Body of pancreas (tissue), 4 donors: ENCODE measurements at regions not wholly inside any gene's neighbourhood (a gene's known extent, or its start where the extent isn't known, plus 50 kb on each side); places are given as distances from the start of the nearest gene placed in this dataset.

ENCODE experiments used
- ATAC-seq: fragments of 150-250 bp; one replicate; pipeline ENCODE4 v1.9.1; 2016
- DNase-seq, 4 donors: peaks; one replicate each; pipeline ENCODE4 v3.0.0-alpha.2; 2019
- H3K27ac ChIP-seq, 4 donors: fragments of 200-600 bp; sonication (generic); 1 replicate in 3 of 4; 2 replicates in 1 of 4; pipeline versions ENCODE4 v1.5.1 to v1.6.1; 2016 to 2019; ENCODE audit warnings: mild to moderate bottlenecking in 1 of 4, mixed read lengths in 1 of 4, moderate library complexity in 1 of 4
- H3K27me3 ChIP-seq, 2 donors: fragments of 200-600 bp; sonication (generic); one replicate each; pipeline ENCODE4 v1.6.0; 2016; ENCODE audit warnings: mild to moderate bottlenecking in 1 of 2
- H3K36me3 ChIP-seq, 2 donors: fragments of 200-600 bp; sonication (generic); replicated peaks in 1 of 2; 2 replicates each; pipeline ENCODE4 v1.5.1; 2016; ENCODE audit warnings: low read depth in 2 of 2; ENCODE audit not compliant: insufficient read depth in 1 of 2
- H3K4me1 ChIP-seq: fragments of 200-600 bp; sonication (generic); one replicate; pipeline ENCODE4 v1.6.0; 2016
- H3K4me3 ChIP-seq, 2 donors: fragments of 200-600 bp; sonication (generic); 1 replicate in 1 of 2; 2 replicates in 1 of 2; pipeline ENCODE4 v1.5.1; 2016 to 2019
- H3K9me3 ChIP-seq, 3 donors: fragments of 200-600 bp; sonication (generic); 1 replicate in 2 of 3; 2 replicates in 1 of 3; pipeline ENCODE4 v1.5.1; 2016
- CTCF ChIP-seq, 7 experiments: fragments of 450-650 bp in 4 of 7; fragments of 200-600 bp in 3 of 7; sonication (generic) in 3 of 7; IDR thresholded peaks; one replicate each; pipeline ENCODE4 v1.5.1; 2016 to 2019; ENCODE audit warnings: antibody characterized with exemption in 7 of 7
- POLR2A ChIP-seq, 3 donors: fragments of 450-650 bp; IDR thresholded peaks; one replicate each; pipeline ENCODE4 v1.6.1; 2016; ENCODE audit warnings: antibody characterized with exemption in 3 of 3, mild to moderate bottlenecking in 2 of 3
- WGBS, 2 donors: methylation state at CpG; one replicate each; pipeline ENCODE4 v1.1.5; 2017; 5-methylcytosine and 5-hydroxymethylcytosine counted together
- intact Hi-C: fragments of 100-400 bp; cut with DNase I; formaldehyde crosslinking; loops from one replicate; pipeline ENCODE4 v1.15.1; 2023

- no peak overlapping the region for H3K27ac ChIP-seq
- no peak overlapping the region for H3K4me3 ChIP-seq
- intact Hi-C loops = no loop called here
- ATAC-seq = no peak
- no peaks in the 10 kb centered on the region for H3K4me1 ChIP-seq
- TF ChIP-seq CTCF (IDR thresholded peaks at IDR 0.05) (no peak), POLR2A (IDR thresholded peaks at IDR 0.05) (no peak)
- WGBS, 2 donors = 39 to 47% methylated on average over 3 of the region's 3 CpGs
- H3K9me3 ChIP-seq = no peaks in the 10 kb centered on the region
- no peaks in the 10 kb centered on the region for H3K27me3 ChIP-seq
- no peaks in the 10 kb centered on the region for H3K36me3 ChIP-seq
- no peak for DNase-seq
These were observed 770.3 kb upstream of the ADGRL2 start for GRCh38 chr1:81030441-81030840.

- no peak overlapping the region for H3K27ac ChIP-seq
- H3K27me3 ChIP-seq = no peaks in the 10 kb centered on the region
- H3K9me3 ChIP-seq = no peaks in the 10 kb centered on the region
- intact Hi-C loops = no loop called here
- TF ChIP-seq POLR2A (IDR thresholded peaks at IDR 0.05) (no peak), CTCF (IDR thresholded peaks at IDR 0.05) (no peak)
- ATAC-seq (no peak), DNase-seq (no peak)
- no peaks in the 10 kb centered on the region for H3K4me1 ChIP-seq
- 48 to 64% methylated on average over 1 of the region's 1 CpG for WGBS, 2 donors
- H3K36me3 ChIP-seq = no peaks in the 10 kb centered on the region
- no peak overlapping the region for H3K4me3 ChIP-seq
These were observed 771.5 kb upstream of the ADGRL2 start for GRCh38 chr1:81029266-81029665.

GRCh38 chr1:81023187-81023724 lies 777.5 kb upstream of the ADGRL2 start:
- H3K4me3 ChIP-seq = no peak overlapping the region
- ATAC-seq (no peak), DNase-seq (no peak)
- no peaks in the 10 kb centered on the region for H3K27me3 ChIP-seq
- no peaks in the 10 kb centered on the region for H3K9me3 ChIP-seq
- TF ChIP-seq POLR2A (IDR thresholded peaks at IDR 0.05) = no peak
- TF ChIP-seq CTCF (IDR thresholded peaks at IDR 0.05) = no peak
- H3K36me3 ChIP-seq = no peaks in the 10 kb centered on the region
- 78 to 81% methylated on average over 5 of the region's 5 CpGs for WGBS, 2 donors
- intact Hi-C loops = no loop called here
- H3K27ac ChIP-seq = no peak overlapping the region
- no peaks in the 10 kb centered on the region for H3K4me1 ChIP-seq

- Histone ChIP-seq H3K4me1 (no peaks in the 10 kb centered on the region), H3K4me3 (no peak overlapping the region), H3K27me3 (no peaks in the 10 kb centered on the region), H3K9me3 (no peaks in the 10 kb centered on the region), H3K27ac (no peak overlapping the region), H3K36me3 (no peaks in the 10 kb centered on the region)
- TF ChIP-seq POLR2A (IDR thresholded peaks at IDR 0.05) = no peak
- TF ChIP-seq CTCF (IDR thresholded peaks at IDR 0.05) = no peak
- ATAC-seq = no peak
- 61 to 77% methylated on average over 1 of the region's 1 CpG for WGBS, 2 donors
- intact Hi-C loops = no loop called here
- DNase-seq = no peak
These were observed 779.6 kb upstream of the ADGRL2 start for GRCh38 chr1:81021134-81021533.

GRCh38 chr1:81020506-81020905 lies 780.2 kb upstream of the ADGRL2 start:
- 64 to 67% methylated on average over 1 of the region's 1 CpG for WGBS, 2 donors
- Histone ChIP-seq H3K4me1 (no peaks in the 10 kb centered on the region), H3K36me3 (no peaks in the 10 kb centered on the region), H3K27me3 (no peaks in the 10 kb centered on the region), H3K27ac (no peak overlapping the region), H3K9me3 (no peaks in the 10 kb centered on the region), H3K4me3 (no peak overlapping the region)
- ATAC-seq = no peak
- intact Hi-C loops = no loop called here
- no peak for TF ChIP-seq CTCF (IDR thresholded peaks at IDR 0.05)
- TF ChIP-seq POLR2A (IDR thresholded peaks at IDR 0.05) = no peak
- no peak for DNase-seq
